Endothelial cell of umbilical vein (primary cell): ENCODE measurements at regions not wholly inside any gene's neighbourhood (a gene's known extent, or its start where the extent isn't known, plus 50 kb on each side); places are given as distances from the start of the nearest gene placed in this dataset.

Experiments used
- BruUV-seq: library from RNA; stranded (reverse); fragments of 400-500 nt; replicated peaks from 2 replicates; lab custom pipeline; 2021; lab: Mats Ljungman, UMichigan
- CTCF ChIA-PET: fragments of 300-600, 350-600 bp; sonication (Branson Sonifier 250); formaldehyde crosslinking; loops from one replicate; lab custom pipeline; 2021; ENCODE audit warnings: antibody characterized with exemption, inconsistent platforms; lab: Charles Lee
- POLR2A ChIA-PET: fragments of 300-600, 350-600 bp; sonication (Branson Sonifier 250); formaldehyde crosslinking; loops from one replicate; lab custom pipeline; 2021; ENCODE audit warnings: antibody characterized with exemption, inconsistent platforms; lab: Charles Lee
- DNase-seq: peaks from one replicate; pipeline ENCODE4 v3.0.0-alpha.2; 2011; ENCODE audit warnings: low read depth, low spot score
- FAIRE-seq: peaks from 2 replicates; lab custom pipeline; 2011; peaks lifted over from hg19 to GRCh38; lab: Jason Lieb, UNC
- H2AFZ ChIP-seq: 2 replicates; pipeline ENCODE4 v1.6.0; 2012; ENCODE audit warnings: low read depth, low read length, control low read depth, inconsistent platforms
- H3K27ac ChIP-seq: 2 replicates; pipeline ENCODE4 v1.5.1; 2011; ENCODE audit warnings: low read depth, mild to moderate bottlenecking, control low read depth, low read length, moderate library complexity; ENCODE audit not compliant: insufficient read depth
- H3K27me3 ChIP-seq, 2 experiments: 2 replicates each; pipeline versions ENCODE4 v1.6.0 to v1.6.1; 2011; ENCODE audit warnings: low read length in 2 of 2, mixed read lengths in 1 of 2; ENCODE audit not compliant: control insufficient read depth in 2 of 2, insufficient read depth in 2 of 2
- H3K36me3 ChIP-seq, 2 experiments: 2 replicates in 1 of 2; 3 replicates in 1 of 2; pipeline ENCODE4 v1.5.1; 2011; ENCODE audit warnings: low read length in 2 of 2, mild to moderate bottlenecking in 1 of 2, moderate library complexity in 1 of 2; ENCODE audit not compliant: control insufficient read depth in 2 of 2, insufficient read depth in 2 of 2; ENCODE audit errors: extremely low read depth in 1 of 2
- H3K4me1 ChIP-seq: 3 replicates; pipeline ENCODE4 v1.5.1; 2011; ENCODE audit warnings: mild to moderate bottlenecking, low read length; ENCODE audit not compliant: control insufficient read depth, insufficient read depth; ENCODE audit errors: extremely low read depth
- H3K4me2 ChIP-seq: 2 replicates; pipeline ENCODE4 v1.6.1; 2011; ENCODE audit warnings: low read length, control low read depth, mixed read lengths; ENCODE audit not compliant: insufficient read depth
- H3K4me3 ChIP-seq, 3 experiments: fragments of 200-600 bp in 1 of 3; sonication (generic), shearing (Covaris generic) in 1 of 3; replicated peaks in 1 of 3; 2 replicates each; pipeline ENCODE4 v1.5.1; 2011 to 2016; ENCODE audit warnings: control low read depth in 3 of 3, low read length in 3 of 3, mild to moderate bottlenecking in 2 of 3, inconsistent platforms in 1 of 3, low read depth in 1 of 3, moderate library complexity in 1 of 3; ENCODE audit not compliant: insufficient read depth in 1 of 3
- H3K79me2 ChIP-seq: 2 replicates; pipeline ENCODE4 v1.6.0; 2012; ENCODE audit warnings: low read length, inconsistent platforms; ENCODE audit not compliant: control insufficient read depth, insufficient read depth
- H3K9ac ChIP-seq: replicated peaks from 2 replicates; pipeline ENCODE3; 2011; ENCODE audit warnings: low read length, control low read depth; ENCODE audit not compliant: insufficient read depth; ENCODE audit errors: extremely low read depth
- H3K9me1 ChIP-seq: replicated peaks from 3 replicates; pipeline ENCODE4 v1.6.0; 2011; ENCODE audit warnings: mild to moderate bottlenecking, low read length; ENCODE audit not compliant: control insufficient read depth, insufficient read depth; ENCODE audit errors: extremely low read depth
- H3K9me3 ChIP-seq: replicated peaks from 2 replicates; pipeline ENCODE4 v1.5.1; 2012; ENCODE audit warnings: low read length, inconsistent platforms; ENCODE audit not compliant: control insufficient read depth, insufficient read depth
- H4K20me1 ChIP-seq: replicated peaks from 2 replicates; pipeline ENCODE3; 2011; ENCODE audit warnings: mild to moderate bottlenecking, low read length; ENCODE audit not compliant: control insufficient read depth, insufficient read depth; ENCODE audit errors: extremely low read depth
- CTCF ChIP-seq, 2 donors: IDR thresholded peaks; 1 replicate in 1 of 2; 2 replicates in 1 of 2; pipeline ENCODE4 v1.5.1; 2011; ENCODE audit warnings: low read length in 2 of 2, mild to moderate bottlenecking in 2 of 2, moderate library complexity in 2 of 2, control low read depth in 1 of 2, inconsistent platforms in 1 of 2, low read depth in 1 of 2; ENCODE audit not compliant: insufficient read depth in 1 of 2; ENCODE audit errors: extremely low read depth in 1 of 2
- EZH2 ChIP-seq: IDR thresholded peaks from 2 replicates; pipeline ENCODE4 v1.6.1; 2012; ENCODE audit warnings: borderline replicate concordance, low read depth, mild to moderate bottlenecking, moderate library complexity, low read length, inconsistent platforms; ENCODE audit not compliant: severe bottlenecking
- FOS ChIP-seq: IDR thresholded peaks from 2 replicates; pipeline ENCODE4 v1.6.1; 2011; ENCODE audit warnings: mild to moderate bottlenecking, low read length, moderate library complexity, borderline replicate concordance; ENCODE audit not compliant: insufficient read depth
- GATA2 ChIP-seq: IDR thresholded peaks from 2 replicates; pipeline ENCODE4 v1.7.0; 2011; ENCODE audit warnings: low read depth, mild to moderate bottlenecking, moderate library complexity, mixed read lengths, low read length; ENCODE audit not compliant: insufficient read length, insufficient read depth
- JUN ChIP-seq: IDR thresholded peaks from 2 replicates; pipeline ENCODE4 v1.6.1; 2011; ENCODE audit warnings: borderline replicate concordance, low read depth; ENCODE audit not compliant: insufficient read length, insufficient read depth
- MYC ChIP-seq: IDR thresholded peaks from one replicate; pipeline ENCODE4 v1.6.1; 2011; ENCODE audit warnings: mild to moderate bottlenecking, low read depth, low read length
- POLR2A ChIP-seq: IDR thresholded peaks from 2 replicates; pipeline ENCODE4 v1.6.1; 2012; ENCODE audit warnings: low read depth, mild to moderate bottlenecking, control low read depth, low read length
- POLR2AphosphoS5 ChIP-seq: IDR thresholded peaks from 2 replicates; pipeline ENCODE4 v1.6.1; 2012; ENCODE audit warnings: low read depth, mild to moderate bottlenecking, control low read depth, low read length, moderate library complexity; ENCODE audit not compliant: insufficient read depth
- dilution Hi-C: fragments of 300-500 bp; cut with MboI; formaldehyde crosslinking; loops from one replicate; pipeline ENCODE4 v1.15.0; 2019; ENCODE audit warnings: low sequenced_read_pairs; ENCODE audit not compliant: extremely low pct_ligation_motif_present
- intact Hi-C: fragments of 100-400 bp; cut with micrococcal nuclease; formaldehyde crosslinking; loops from one replicate; pipeline ENCODE4 v1.10.0; 2022
- TF ChIP-seq, protein P1 (sequence below): IDR thresholded peaks from 2 replicates; pipeline ENCODE4 v1.6.1; 2011; ENCODE audit not compliant: insufficient read depth, insufficient read length

DNA sequence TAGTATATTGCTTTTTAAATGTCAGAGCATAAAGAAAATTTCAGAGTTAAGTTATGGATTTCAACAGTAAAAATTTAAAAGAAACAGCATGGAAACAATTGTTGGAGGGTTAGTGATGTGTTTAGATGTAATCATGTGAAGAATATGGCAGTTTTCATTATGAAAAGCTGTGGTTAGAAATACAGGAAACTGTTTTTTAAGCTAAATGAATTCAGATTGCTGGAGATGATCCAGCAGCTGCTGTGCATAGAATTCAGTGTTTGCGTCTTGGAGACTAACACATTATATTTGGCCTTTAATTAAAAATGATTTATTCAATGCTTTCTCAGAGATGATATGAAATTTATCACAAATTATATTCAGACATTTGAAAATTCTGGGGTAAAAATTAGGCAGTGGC is 273.6 kb upstream of the LRRC7 start:
- FAIRE-seq (no peak), DNase-seq (no peak)
- H3K4me3 ChIP-seq = no peak overlapping the region
- no peak overlapping the region for H3K4me2 ChIP-seq
- no peak overlapping the region for H3K9ac ChIP-seq
- intact Hi-C loops (no loop called here), dilution Hi-C loops (no loop called here)
- CTCF ChIA-PET = no interaction called here
- POLR2A ChIA-PET = no interaction called here
- BruUV-seq = no TSS peak
- H3K9me3 ChIP-seq = no peaks in the 10 kb centered on the region
- no peaks in the 10 kb centered on the region for H3K9me1 ChIP-seq
- no peaks in the 10 kb centered on the region for H3K79me2 ChIP-seq
- H3K27me3 ChIP-seq = no peaks in the 10 kb centered on the region
- no peaks in the 10 kb centered on the region for H4K20me1 ChIP-seq
- TF ChIP-seq EZH2 (no peak), POLR2A (no peak), MYC (no peak), JUN (no peak), GATA2 (no peak), CTCF (IDR thresholded peaks at IDR 0.05; ENCODE audit: extremely low read depth in 1 of 2, insufficient read depth in 1 of 2, low read depth in 1 of 2, low read length in 2 of 2) (no peak), FOS (no peak), POLR2AphosphoS5 (no peak)
- TF ChIP-seq, protein P1, sequence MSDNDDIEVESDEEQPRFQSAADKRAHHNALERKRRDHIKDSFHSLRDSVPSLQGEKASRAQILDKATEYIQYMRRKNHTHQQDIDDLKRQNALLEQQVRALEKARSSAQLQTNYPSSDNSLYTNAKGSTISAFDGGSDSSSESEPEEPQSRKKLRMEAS = no peak
- H2AFZ ChIP-seq = no peak overlapping the region
- H3K4me1 ChIP-seq = no peaks in the 10 kb centered on the region
- no peak overlapping the region for H3K27ac ChIP-seq
- H3K36me3 ChIP-seq = no peaks in the 10 kb centered on the region
